ENCODE measurements at regions not wholly inside any gene's neighbourhood (a gene's known extent, or its start where the extent isn't known, plus 50 kb on each side); places are given as distances from the start of the nearest gene placed in this dataset.

GRCh38 chr3:13688034-13688433 lies 139.1 kb downstream of the FBLN2 start:
- no peaks in the 10 kb centered on the region for H3K4me1 ChIP-seq
- ATAC-seq (no peak), DNase-seq (no peak)
- H3K36me3 ChIP-seq = no peaks in the 10 kb centered on the region
- intact Hi-C loops (cut with DNase I) = no loop called here
- H3K4me3 ChIP-seq = no peak overlapping the region
- TF ChIP-seq, protein P1, sequence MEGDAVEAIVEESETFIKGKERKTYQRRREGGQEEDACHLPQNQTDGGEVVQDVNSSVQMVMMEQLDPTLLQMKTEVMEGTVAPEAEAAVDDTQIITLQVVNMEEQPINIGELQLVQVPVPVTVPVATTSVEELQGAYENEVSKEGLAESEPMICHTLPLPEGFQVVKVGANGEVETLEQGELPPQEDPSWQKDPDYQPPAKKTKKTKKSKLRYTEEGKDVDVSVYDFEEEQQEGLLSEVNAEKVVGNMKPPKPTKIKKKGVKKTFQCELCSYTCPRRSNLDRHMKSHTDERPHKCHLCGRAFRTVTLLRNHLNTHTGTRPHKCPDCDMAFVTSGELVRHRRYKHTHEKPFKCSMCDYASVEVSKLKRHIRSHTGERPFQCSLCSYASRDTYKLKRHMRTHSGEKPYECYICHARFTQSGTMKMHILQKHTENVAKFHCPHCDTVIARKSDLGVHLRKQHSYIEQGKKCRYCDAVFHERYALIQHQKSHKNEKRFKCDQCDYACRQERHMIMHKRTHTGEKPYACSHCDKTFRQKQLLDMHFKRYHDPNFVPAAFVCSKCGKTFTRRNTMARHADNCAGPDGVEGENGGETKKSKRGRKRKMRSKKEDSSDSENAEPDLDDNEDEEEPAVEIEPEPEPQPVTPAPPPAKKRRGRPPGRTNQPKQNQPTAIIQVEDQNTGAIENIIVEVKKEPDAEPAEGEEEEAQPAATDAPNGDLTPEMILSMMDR (IDR thresholded peaks at IDR 0.05) = no peak
- H3K27ac ChIP-seq = no peak overlapping the region
- H3K27me3 ChIP-seq = peaks cover 0 to 21% of the 10 kb centered on the region in 2 donors
- H3K9me3 ChIP-seq = no peaks in the 10 kb centered on the region
